GM18508 (cell line): ENCODE measurements at regions not wholly inside any gene's neighbourhood (a gene's known extent, or its start where the extent isn't known, plus 50 kb on each side); places are given as distances from the start of the nearest gene placed in this dataset.
"Not testable (repeated sequence)": the region's sequence is repeated elsewhere in the genome, so short reads cannot be mapped to it uniquely, and the experiment has no call there.

Source experiments
- ATAC-seq: cut with Tn5 transposase; IDR thresholded peaks from one replicate; pipeline ENCODE4 v1.9.1; 2021; ENCODE audit warnings: moderate number of reproducible peaks; ENCODE audit not compliant: insufficient read depth, unreplicated experiment

DNA sequence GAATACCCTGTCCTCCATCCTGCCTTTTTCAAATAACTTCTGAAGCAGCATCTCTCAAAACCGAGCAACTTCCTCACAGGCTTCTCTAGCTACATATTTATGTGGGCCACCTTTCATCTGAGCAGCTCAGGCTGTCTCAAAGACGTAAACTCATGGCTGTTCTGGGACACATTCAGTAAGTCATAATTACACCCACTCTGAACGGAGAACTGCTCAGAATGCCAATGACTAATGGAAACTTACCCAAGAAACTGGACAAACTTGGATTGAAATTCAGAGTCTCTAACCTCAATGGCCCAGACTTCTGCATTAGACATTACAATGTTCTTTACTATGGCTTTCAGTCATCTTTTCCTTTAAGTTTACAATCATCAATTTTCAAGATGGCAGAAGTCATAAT is 145.2 kb downstream of the RAD51AP2 start:
- no peak for ATAC-seq

DNA sequence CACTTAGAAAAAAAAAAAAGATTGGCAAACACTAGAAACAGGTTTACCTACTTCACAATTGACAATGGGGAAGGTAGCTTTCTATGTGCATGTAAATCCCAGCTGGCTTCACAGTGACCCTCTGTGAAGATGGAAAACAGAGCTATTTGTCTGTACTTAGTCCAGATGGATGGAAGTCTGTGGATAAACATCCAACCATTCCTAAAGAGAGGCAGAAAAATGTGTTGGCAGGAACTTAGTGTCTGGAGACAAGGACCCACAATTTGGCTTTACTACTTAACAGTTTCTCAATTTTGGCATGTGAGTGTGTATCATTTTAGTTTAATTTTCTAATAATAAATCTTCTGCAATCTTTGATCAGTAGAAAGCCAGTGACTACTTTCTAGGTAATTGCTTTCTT is 154.4 kb downstream of the RAD51AP2 start:
- ATAC-seq, result no peak

DNA sequence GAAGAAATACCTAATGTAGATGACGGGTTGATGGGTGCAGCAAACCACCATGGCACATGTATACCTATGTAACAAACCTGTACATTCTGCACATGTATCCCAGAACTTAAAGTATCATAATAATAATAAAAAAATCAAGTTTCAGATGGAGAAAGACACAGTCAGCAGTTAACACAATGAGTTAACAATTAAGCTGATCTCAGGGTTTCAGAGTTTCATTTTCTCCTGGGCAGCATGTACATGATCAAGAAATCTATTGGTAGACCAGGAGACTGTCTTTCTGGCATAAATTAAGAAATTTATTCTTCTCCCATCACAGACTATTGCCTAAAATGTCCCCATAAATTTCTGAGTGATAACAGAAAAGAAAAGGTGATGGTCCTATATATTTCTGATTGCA is 155.3 kb downstream of the RAD51AP2 start:
- peak; percentile 58 for ATAC-seq

DNA sequence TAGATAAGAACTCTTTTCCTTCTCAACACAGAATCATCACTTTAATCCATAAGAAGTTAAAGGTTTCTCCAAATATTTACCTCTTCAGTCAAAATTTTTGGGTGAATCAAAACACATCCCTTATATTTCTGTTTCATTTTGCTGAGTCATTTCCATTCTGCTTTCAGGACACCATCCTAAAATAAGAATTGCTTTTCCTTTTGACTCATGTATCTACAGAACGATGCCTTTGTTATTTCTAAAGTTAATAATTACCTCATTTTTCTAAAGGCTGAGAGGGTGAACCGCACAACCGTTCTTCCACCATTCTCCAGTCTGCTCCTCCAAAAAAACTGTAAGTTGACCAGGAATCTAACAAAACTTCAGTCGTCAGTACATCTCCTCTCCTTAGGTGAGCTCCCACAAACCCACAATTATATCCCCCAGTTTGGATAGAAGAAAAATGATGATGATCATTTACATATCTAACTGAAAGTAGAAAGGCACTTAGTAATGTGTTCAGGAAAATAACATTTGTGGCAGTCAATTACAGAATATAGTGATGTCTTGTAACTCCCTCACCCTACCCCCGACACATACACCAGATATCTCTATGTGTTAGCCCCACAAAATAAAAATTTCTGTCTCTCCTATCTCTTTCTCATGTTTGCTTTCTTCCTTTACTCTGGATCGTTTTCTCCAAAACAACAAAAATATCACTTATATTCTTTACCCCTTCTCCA is 162.5 kb downstream of the RAD51AP2 start:
- peak; percentile 98 for ATAC-seq

DNA sequence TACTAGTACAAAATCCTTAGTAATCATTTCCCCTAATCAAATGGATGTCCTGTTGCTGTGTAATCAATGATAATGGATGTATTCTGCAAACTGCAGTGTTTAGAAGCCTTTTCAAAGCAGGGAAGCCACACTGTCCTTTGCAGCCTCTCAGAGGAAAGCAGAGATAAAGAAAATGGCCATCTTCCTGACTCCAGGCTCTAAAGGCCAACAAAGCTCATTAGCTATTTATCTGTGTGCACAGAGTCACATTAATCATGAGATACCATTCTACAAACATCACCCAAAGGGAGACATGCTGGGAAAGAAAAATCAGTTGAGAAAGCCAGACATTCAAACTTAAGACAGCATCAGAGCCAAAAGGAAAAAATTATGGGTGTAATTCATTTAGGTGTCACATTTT is 165.0 kb downstream of the RAD51AP2 start:
- ATAC-seq, result no peak

DNA sequence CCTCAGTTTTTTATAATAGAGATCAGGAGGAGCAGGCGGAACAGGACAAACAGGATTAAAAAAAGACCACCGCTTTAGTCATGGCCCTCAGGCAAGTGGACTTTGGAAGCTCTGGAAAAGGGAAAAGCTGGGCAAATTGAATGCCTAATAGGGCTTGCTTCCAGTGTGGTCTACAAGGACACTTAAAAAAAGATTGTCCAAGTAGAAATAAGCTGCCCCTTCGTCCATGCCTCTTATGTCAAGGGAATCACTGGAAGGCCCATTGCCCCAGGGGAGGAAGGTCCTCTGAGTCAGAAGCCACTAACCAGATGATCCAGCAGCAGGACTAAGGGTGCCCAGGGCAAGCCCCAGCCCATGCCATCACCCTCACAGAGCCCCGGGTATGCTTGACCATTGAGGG is 175.5 kb downstream of the RAD51AP2 start:
- ATAC-seq, result not testable (repeated sequence)

DNA sequence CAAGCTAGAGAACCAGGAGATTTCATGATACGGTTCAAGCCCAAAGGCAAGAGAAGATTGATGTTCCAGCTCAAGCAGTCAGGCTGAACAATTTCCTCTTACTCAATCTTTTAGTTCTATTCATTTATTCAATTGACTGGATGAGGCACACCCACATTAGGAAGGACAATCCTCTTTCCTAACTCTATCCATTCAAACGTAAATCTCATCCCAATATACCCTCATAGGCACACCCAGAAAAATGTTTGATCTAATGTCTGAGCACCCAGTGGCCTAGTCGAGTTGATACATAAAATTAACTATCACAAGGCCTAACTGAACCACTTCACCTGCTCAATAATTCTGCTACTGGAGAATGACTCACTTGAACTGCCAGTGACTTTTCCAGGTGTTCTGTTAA is 180.7 kb downstream of the RAD51AP2 start:
- ATAC-seq, result no peak

DNA sequence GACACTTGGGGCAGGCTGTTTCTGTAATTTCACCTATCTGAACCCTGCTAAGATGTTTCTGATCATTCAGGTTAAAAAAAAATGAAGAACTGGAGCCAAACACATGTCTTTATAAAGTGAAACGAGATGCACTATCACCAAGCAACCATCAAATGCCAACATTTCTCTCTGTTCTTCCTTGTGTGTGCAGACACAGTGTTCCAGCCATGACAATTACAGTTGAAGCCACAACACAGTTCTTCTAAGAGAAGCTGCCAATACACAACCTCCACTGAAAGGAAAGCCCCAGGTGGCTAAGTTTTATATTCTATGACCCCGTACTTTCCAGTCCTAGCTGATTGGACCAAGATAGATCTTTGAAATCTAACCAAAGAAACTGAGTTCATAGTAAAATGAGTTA is 181.8 kb downstream of the RAD51AP2 start:
- ATAC-seq, result no peak

DNA sequence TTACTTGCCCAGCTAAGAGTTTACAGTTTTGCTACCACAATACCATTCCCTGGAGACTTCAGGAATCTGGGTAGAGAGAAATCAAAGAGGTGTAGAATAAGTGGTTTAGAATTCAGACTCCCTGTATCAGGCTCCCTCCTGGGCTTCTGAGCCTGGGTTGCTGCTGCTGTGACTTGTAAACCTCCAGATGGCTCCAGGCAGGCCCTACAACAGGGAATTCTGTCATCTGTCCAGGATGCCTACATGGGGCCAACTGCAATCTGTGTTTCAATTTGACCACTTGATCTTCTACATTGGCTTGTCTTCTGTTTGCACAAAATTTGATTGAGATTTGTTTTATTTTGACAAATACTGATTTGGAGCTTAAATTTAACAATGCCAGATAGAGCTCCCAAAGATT is 183.9 kb downstream of the RAD51AP2 start:
- no peak for ATAC-seq

DNA sequence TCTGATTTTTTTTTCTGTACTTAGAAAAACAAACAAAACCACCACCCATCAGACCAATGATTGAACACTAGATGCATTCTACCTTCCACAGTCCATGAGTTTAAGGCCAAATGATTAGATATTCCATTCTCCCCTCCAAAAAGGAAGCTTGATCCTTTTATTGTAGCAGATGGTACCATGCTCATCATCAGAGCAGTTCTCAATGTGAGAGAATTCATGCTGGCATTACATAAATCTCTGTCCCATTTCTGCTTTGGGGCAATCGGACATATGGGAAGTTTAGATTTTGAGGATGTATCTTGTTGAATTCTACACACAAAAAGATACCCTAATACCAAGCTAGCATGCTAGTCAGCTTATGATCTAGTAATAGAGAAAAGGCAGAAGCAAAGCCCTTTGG is 186.6 kb downstream of the RAD51AP2 start:
- ATAC-seq, result no peak

DNA sequence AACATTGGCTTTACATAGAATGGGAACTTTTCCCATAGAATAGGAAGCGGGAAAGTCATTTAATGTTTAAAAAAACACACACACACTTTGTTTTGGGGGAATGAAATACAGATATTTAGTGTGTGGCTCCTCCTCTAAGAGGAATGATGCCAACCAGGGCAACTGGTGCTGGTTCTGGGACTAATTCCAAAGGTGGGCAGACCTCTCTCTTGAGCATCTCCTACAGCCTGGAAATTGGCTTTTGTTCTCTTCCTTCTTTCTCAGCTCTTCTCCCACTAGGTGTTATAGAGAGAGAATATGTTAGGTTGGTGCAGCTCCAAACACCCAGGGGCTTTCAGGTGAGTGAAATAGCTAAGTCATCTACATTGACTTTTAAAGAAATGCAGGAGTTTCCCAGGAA is 190.1 kb downstream of the RAD51AP2 start:
- ATAC-seq, result no peak

DNA sequence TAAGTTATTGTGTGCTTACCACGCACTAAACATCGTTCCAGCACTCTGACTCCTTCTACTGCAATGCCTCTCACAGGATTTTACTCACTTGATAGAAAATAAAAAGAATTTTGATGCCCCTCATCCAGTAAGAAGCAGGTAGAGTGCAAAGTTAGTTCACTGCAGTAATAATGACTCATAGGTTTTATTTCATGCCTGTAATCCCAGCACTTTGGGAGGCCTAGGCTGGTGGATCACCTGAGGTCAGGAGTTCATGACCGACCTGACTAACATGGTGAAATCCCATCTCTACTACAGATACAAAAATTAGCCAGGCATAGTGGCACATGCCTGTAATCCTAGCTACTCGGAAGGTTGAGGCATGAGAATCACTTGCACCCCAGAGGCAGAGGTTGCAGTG is 190.6 kb downstream of the RAD51AP2 start:
- no peak for ATAC-seq

DNA sequence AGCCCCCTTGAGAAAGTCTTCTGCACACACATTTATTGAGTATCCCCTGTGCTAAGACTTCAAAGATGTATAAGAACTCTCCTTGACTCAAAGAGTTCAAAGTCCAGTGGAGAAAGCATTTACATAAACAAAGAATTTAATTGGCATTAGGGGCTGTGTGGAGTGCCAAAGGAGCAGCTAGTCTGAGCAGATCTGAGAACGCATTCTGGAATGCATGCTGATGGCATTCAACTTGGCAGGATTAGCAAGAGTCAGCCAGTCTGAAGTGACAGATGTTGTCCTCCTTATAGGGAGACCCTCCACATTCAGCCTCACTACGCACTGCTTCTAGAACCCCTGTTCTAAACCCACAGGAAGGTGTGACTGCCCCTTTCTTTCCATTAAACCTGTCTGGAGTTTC is 191.5 kb downstream of the RAD51AP2 start:
- no peak for ATAC-seq

DNA sequence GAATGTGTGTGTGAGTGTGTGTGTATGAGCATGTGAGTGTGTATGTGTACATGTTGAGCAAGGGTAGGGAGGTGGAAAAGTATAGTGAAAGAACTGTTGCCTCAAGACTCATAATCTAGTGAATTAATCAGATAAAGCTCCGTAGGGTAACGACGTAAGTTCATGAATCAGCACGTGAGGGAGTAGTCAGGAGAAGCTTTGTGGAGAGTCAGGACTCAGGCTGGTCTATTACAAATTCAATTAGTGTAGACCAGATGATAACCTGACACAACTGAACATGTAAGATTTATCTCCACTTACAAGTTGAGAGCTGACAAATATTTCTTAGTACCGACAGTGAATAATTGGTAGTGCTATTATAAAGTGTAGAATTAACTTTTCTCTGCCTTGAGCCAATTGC is 194.5 kb downstream of the RAD51AP2 start:
- ATAC-seq, result no peak

DNA sequence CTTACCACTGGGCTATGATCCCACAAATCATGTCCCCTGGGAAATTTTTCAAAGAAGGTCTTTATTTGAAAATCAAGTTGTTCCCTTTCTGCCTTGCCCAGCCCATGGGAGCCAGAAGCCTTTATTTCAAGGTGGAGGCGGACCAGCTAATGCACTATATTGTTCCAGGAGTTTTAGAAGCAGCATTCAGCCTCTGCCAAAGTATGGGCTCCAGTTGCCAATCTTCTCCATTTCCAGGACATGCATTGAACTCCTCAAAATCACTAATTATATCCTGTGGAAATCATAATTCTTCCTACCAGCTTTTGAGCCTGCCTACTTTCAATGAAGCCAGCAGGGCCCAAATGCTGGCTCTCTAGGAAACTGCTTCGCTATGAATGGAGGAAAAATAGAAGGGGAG is 195.8 kb downstream of the RAD51AP2 start:
- no peak for ATAC-seq

DNA sequence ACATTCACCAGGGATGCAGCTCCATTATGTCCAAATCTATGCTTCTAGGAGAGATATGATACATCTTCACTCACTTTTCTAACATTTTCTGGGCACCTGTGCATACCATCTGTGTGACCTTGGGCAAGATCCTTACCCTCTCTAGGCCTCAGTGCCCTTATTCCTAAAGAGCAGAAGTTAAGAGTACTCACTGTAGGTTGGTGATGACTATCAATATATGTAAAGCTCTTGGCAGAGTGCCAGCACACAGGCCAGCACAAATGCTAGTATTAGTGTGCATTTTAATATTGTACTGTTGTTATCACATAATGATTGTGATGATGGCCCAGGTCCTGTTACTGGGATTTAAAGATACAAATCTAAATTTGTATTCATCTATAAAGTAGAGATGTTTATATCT is 199.2 kb downstream of the RAD51AP2 start:
- ATAC-seq, result no peak

DNA sequence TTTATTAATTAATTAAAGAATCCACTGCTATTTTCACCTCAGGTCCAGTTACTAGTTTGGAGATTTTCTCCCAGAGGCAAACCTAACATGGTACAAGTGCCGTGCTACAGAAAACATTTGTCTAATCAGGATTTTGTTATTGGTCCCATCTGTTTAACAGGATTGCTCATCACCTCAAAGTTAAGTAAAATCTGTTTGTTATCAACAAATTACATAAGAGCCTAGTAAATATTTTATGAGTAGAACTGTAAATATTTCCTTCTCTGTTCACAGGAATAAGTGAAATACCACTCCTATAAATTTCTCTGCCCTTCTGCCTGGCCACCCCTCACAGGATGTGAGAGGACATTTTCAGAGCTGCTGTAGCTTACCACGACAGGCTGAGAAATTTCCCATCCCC is 200.2 kb downstream of the RAD51AP2 start:
- ATAC-seq, result no peak

DNA sequence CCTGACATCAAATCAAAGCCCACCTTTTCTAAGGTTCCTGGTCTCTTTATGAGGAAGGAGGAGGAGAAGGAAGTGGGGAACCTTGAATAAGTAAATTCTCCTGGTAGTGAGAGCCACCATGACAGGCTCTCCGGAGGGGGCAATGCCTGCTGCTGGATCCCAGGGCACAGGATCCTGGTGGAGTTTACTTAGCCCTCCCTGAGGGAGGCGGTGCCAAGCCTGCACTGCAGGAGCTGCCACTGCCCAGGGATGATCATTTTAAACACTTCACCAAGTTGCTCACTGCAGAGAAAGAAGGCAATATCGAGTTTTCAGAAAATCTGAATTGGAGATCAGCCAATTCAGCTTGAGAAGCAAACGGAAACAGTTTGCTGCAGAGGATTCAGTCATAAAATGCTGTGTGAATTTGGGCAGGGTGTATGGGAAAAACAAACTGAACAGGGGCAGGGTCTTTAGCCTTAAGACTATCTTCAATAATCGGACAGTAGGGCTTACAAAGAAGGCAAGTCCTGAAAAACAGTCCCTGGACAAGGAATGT is 200.7 kb downstream of the RAD51AP2 start:
- no peak for ATAC-seq

DNA sequence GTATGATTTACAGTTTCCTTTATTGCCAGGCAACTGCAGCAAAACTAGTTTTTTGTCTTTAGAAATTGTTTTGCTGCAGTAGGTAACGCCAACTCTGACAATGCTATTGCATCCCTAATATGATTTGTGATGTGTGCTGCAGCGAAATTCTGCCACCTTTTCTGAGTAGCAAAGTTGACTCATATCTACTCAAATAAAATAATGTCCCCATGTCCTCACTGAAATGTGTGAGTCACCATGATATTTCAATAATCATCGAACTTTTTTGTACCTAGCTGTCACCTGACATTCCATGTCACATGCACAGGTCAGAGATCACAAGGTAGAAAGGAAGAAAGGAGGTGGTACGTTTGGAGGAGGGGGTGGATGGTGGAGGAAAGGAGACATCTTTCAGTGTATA is 205.0 kb downstream of the RAD51AP2 start:
- no peak for ATAC-seq

DNA sequence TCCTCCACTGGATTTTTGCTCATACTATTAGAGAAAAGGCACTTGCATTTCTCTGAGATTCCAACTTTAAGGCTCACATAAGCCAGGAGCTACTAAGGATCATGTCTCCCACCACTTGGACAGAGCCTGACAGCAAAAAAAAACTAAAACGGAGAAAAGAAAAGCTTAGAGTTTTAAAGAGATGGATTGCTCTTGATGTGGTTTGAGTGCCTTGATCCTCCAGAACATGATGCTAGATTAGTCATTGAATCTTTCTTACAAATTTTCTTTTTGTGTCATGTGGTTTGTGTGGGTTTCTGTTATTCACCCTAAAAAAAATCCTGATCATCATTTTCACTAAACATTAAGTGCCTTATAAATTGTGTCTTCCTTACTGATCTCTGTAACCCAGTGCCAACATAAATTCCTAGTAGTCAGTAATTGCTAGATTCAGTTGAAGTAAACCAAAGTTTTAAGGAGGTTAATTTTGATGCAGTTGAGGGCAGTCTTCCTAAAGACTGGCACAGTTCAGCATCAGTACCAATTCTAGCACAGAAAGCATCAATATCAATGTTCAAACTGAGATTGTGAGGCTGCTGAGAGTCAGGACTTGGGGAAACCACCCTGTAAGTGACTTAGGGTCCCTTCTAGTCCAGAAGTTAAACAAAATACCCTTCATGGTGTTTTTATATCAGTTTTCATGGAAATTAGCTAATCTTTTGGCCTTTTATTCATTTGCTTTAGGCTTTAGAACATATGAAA is 206.3 kb downstream of the RAD51AP2 start:
- no peak for ATAC-seq

DNA sequence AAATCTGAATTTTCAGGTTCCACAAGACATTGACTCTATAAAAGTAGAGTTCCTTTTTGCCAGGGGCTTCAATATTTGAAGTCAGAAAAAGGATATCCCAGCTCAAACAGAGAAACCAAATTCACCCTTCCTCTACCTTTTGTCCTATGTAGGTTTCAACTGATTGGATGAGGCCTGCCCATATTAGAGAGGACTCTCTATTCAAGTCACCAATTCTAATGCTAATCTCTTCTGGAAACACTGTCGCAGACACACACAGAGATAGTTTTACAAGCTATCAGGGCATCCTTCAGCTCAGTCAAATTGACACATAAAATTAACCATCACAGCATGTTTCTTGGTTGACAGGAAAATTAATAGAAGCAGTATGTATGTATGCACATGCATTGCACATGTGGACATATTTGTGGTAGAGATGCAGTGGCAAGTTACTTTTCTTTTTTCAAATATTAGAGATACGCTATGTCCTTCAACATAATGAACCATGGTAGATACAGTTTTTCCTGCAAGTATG is 207.1 kb downstream of the RAD51AP2 start:
- ATAC-seq, result no peak
